ENCODE measurements at regions not wholly inside any gene's neighbourhood (a gene's known extent, or its start where the extent isn't known, plus 50 kb on each side); places are given as distances from the start of the nearest gene placed in this dataset.

DNA sequence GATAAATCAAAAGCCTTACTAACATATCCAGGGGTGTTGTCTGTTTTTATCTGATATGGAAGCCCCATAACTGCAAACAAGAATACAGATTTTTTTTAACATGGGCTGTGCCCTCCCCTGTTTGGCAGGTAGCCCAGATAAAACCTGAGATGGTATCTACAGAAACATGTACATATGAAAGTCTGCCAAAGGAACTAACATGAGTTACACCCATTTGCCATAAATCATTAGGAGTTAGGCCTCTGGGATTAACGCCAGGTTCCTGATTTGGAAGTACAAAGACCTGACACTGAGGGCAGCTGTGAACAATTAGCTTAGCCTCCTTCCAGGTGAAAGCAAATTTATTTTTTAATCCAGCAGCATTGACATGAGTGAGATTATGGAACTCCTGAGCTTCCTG lies 264.3 kb downstream of the TECRL start:
- Histone ChIP-seq H3K9ac (ENCODE audit: extremely low read depth, insufficient read length, low read length) (no peak overlapping the region), H2BK5ac (ENCODE audit: insufficient read length, low read length) (no peak overlapping the region), H3K27ac (ENCODE audit: insufficient read length, low read depth, low read length) (no peak overlapping the region), H3K79me2 (ENCODE audit: insufficient read depth, low read length) (no peaks in the 10 kb centered on the region), H2BK12ac (ENCODE audit: insufficient read length, low read depth, low read length) (no peak overlapping the region), H3K14ac (ENCODE audit: insufficient read depth, low read length) (no peak overlapping the region), H2AK5ac (ENCODE audit: insufficient read length, low read length) (no peak overlapping the region), H4K91ac (ENCODE audit: insufficient read length, low read depth, low read length) (no peak overlapping the region), H2BK120ac (ENCODE audit: low read depth, low read length, poor library complexity, severe bottlenecking) (no peak overlapping the region), H4K20me1 (ENCODE audit: control insufficient read depth, insufficient read depth, insufficient read length) (no peaks in the 10 kb centered on the region), H3K4me1 (ENCODE audit: insufficient read depth, low read length) (no peaks in the 10 kb centered on the region), H2BK15ac (ENCODE audit: low read depth, low read length) (no peak overlapping the region), H3K9me3 (ENCODE audit: control insufficient read depth, low read depth, low read length) (no peaks in the 10 kb centered on the region), H3K56ac (ENCODE audit: insufficient read length, low read depth, low read length) (no peak overlapping the region), H3K79me1 (ENCODE audit: insufficient read depth, low read depth, low read length, poor library complexity, severe bottlenecking) (no peaks in the 10 kb centered on the region), H3K18ac (ENCODE audit: insufficient read length, low read depth, low read length) (no peak overlapping the region), H3K4ac (ENCODE audit: low read depth, low read length) (no peak overlapping the region), H4K8ac (replicated peaks; ENCODE audit: insufficient read length, low read depth, low read length) (no peak overlapping the region), H3K23me2 (ENCODE audit: insufficient read length, low read depth, low read length, poor library complexity, severe bottlenecking) (no peaks in the 10 kb centered on the region), H3K23ac (ENCODE audit: insufficient read length, low read depth, low read length) (no peak overlapping the region), H3K4me2 (ENCODE audit: insufficient read depth, insufficient read length, low read length) (no peak overlapping the region), H2AFZ (ENCODE audit: low read length) (no peak overlapping the region), H3T11ph (ENCODE audit: low read length) (no peak overlapping the region), H3K27me3 (ENCODE audit: insufficient read depth, low read length) (no peaks in the 10 kb centered on the region), H2BK20ac (ENCODE audit: low read depth, low read length, poor library complexity, severe bottlenecking) (no peak overlapping the region), H4K5ac (ENCODE audit: insufficient read length, low read depth, low read length) (no peak overlapping the region)
- TF ChIP-seq, protein P1, sequence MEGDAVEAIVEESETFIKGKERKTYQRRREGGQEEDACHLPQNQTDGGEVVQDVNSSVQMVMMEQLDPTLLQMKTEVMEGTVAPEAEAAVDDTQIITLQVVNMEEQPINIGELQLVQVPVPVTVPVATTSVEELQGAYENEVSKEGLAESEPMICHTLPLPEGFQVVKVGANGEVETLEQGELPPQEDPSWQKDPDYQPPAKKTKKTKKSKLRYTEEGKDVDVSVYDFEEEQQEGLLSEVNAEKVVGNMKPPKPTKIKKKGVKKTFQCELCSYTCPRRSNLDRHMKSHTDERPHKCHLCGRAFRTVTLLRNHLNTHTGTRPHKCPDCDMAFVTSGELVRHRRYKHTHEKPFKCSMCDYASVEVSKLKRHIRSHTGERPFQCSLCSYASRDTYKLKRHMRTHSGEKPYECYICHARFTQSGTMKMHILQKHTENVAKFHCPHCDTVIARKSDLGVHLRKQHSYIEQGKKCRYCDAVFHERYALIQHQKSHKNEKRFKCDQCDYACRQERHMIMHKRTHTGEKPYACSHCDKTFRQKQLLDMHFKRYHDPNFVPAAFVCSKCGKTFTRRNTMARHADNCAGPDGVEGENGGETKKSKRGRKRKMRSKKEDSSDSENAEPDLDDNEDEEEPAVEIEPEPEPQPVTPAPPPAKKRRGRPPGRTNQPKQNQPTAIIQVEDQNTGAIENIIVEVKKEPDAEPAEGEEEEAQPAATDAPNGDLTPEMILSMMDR (conservative IDR thresholded peaks at IDR 0.05) = no peak
- no peaks in the 10 kb centered on the region for H3K27me3 Mint-ChIP-seq (ENCODE audit: low read depth)
- H3K36me3 Mint-ChIP-seq (ENCODE audit: insufficient read depth in 1 of 3, low read depth in 3 of 3) = peaks cover 15 to 22% (median 16%) of the 10 kb centered on the region in 3 experiments
- no peak overlapping the region for H3K27ac Mint-ChIP-seq
- peaks cover 31 to 37% of the 10 kb centered on the region in 2 experiments for H3K9me3 Mint-ChIP-seq
- DNase-seq = no peak
- H3K4me3 Mint-ChIP-seq = no peak overlapping the region
- WGBS (ENCODE audit: extremely low coverage, insufficient read length, low lambda C conversion rate) = no CpG with 5 or more reads among the region's 1 CpG
- H3K4me1 Mint-ChIP-seq = no peaks in the 10 kb centered on the region

Measured in H9 (cell line).